Hepatocyte (in vitro differentiated cells): ENCODE measurements at regions not wholly inside any gene's neighbourhood (a gene's known extent, or its start where the extent isn't known, plus 50 kb on each side); places are given as distances from the start of the nearest gene placed in this dataset.

Experiments
- DNase-seq: peaks from one replicate; pipeline ENCODE4 v3.0.0-alpha.2; 2016; ENCODE audit warnings: low spot score
- H2AFZ ChIP-seq: fragments of 200-600 bp; sonication (generic); 2 replicates; pipeline ENCODE4 v1.6.0; 2016; ENCODE audit warnings: antibody characterized with exemption, mild to moderate bottlenecking
- H3K27ac ChIP-seq: fragments of 200-600 bp; sonication (generic); 2 replicates; pipeline ENCODE4 v1.5.1; 2016; ENCODE audit warnings: mild to moderate bottlenecking
- H3K27me3 ChIP-seq: fragments of 200-600 bp; sonication (generic); 2 replicates; pipeline ENCODE4 v1.6.1; 2016
- H3K36me3 ChIP-seq: fragments of 200-600 bp; sonication (generic); replicated peaks from 2 replicates; pipeline ENCODE4 v1.5.1; 2016; ENCODE audit warnings: low read depth; ENCODE audit not compliant: insufficient read depth
- H3K4me1 ChIP-seq: fragments of 200-600 bp; sonication (generic); 2 replicates; pipeline ENCODE4 v1.5.1; 2016; ENCODE audit warnings: mild to moderate bottlenecking, moderate library complexity; ENCODE audit not compliant: insufficient read depth
- H3K4me2 ChIP-seq: fragments of 200-600 bp; sonication (generic); 2 replicates; pipeline ENCODE4 v1.6.0; 2016
- H3K4me3 ChIP-seq: fragments of 200-600 bp; sonication (generic); 2 replicates; pipeline ENCODE4 v1.5.1; 2016; ENCODE audit warnings: mild to moderate bottlenecking
- H3K79me2 ChIP-seq: fragments of 200-600 bp; sonication (generic); 2 replicates; pipeline ENCODE4 v1.6.0; 2017; ENCODE audit warnings: mild to moderate bottlenecking
- H3K9me2 ChIP-seq: fragments of 200-600 bp; sonication (generic); replicated peaks from 2 replicates; pipeline ENCODE4 v1.6.0; 2017; ENCODE audit warnings: mild to moderate bottlenecking; ENCODE audit not compliant: insufficient read depth
- H3K9me3 ChIP-seq: fragments of 200-600 bp; sonication (generic); 2 replicates; pipeline ENCODE4 v1.5.1; 2016; ENCODE audit warnings: low read depth, mild to moderate bottlenecking
- H4K20me1 ChIP-seq: fragments of 200-600 bp; sonication (generic); 2 replicates; pipeline ENCODE4 v1.6.0; 2016; ENCODE audit warnings: mild to moderate bottlenecking; ENCODE audit not compliant: insufficient read depth, poor library complexity, severe bottlenecking
- CTCF ChIP-seq: fragments of 200-600 bp; sonication (generic); IDR thresholded peaks from 2 replicates; pipeline ENCODE4 v1.5.1; 2016; ENCODE audit warnings: antibody characterized with exemption, mild to moderate bottlenecking; ENCODE audit not compliant: poor library complexity
- EZH2 ChIP-seq: fragments of 200-600 bp; sonication (generic); IDR thresholded peaks from 2 replicates; pipeline ENCODE4 v1.6.1; 2016; ENCODE audit warnings: antibody characterized with exemption, mild to moderate bottlenecking, borderline replicate concordance
- EZH2phosphoT487 ChIP-seq: fragments of 200-600 bp; sonication (generic); IDR thresholded peaks from one replicate; pipeline ENCODE4 v1.6.1; 2018; ENCODE audit warnings: antibody characterized with exemption, mild to moderate bottlenecking, low read depth, moderate library complexity; ENCODE audit not compliant: unreplicated experiment, severe bottlenecking
- WGBS: methylation state at CpG from one replicate; pipeline ENCODE4 v1.1.6; 2016; ENCODE audit warnings: low lambda C conversion rate; ENCODE audit errors: missing lambda C conversion rate; 5-methylcytosine and 5-hydroxymethylcytosine counted together

GRCh38 chr2:180728928-180729559 lies 251.4 kb upstream of the UBE2E3 start:
- peak overlapping the region; percentile 5 for H3K4me2 ChIP-seq
- no peak overlapping the region for H2AFZ ChIP-seq
- no peak overlapping the region for H3K27ac ChIP-seq
- H3K79me2 ChIP-seq, result no peaks in the 10 kb centered on the region
- no peak overlapping the region for H3K4me3 ChIP-seq
- WGBS, result 88% methylated on average over 2 of the region's 2 CpGs
- no peaks in the 10 kb centered on the region for H3K9me2 ChIP-seq
- no peaks in the 10 kb centered on the region for H3K9me3 ChIP-seq
- TF ChIP-seq CTCF (no peak), EZH2 (no peak), EZH2phosphoT487 (no peak)
- DNase-seq, result no peak
- H3K36me3 ChIP-seq, result no peaks in the 10 kb centered on the region
- no peaks in the 10 kb centered on the region for H3K27me3 ChIP-seq
- no peaks in the 10 kb centered on the region for H4K20me1 ChIP-seq
- H3K4me1 ChIP-seq, result no peaks in the 10 kb centered on the region

GRCh38 chr2:180723712-180724111 lies 256.7 kb upstream of the UBE2E3 start:
- H3K9me2 ChIP-seq, result no peaks in the 10 kb centered on the region
- WGBS, result 91% methylated on average over 3 of the region's 3 CpGs
- H3K27me3 ChIP-seq, result no peaks in the 10 kb centered on the region
- H3K4me1 ChIP-seq, result no peaks in the 10 kb centered on the region
- DNase-seq, result no peak
- H3K4me3 ChIP-seq, result no peak overlapping the region
- no peaks in the 10 kb centered on the region for H4K20me1 ChIP-seq
- H2AFZ ChIP-seq, result no peak overlapping the region
- H3K9me3 ChIP-seq, result no peaks in the 10 kb centered on the region
- TF ChIP-seq EZH2, result no peak
- TF ChIP-seq CTCF, result no peak
- TF ChIP-seq EZH2phosphoT487, result no peak
- no peak overlapping the region for H3K27ac ChIP-seq
- H3K36me3 ChIP-seq, result no peaks in the 10 kb centered on the region
- H3K79me2 ChIP-seq, result no peaks in the 10 kb centered on the region
- no peak overlapping the region for H3K4me2 ChIP-seq

- no peak for TF ChIP-seq CTCF
- TF ChIP-seq EZH2phosphoT487, result no peak
- no peak for TF ChIP-seq EZH2
- H3K27ac ChIP-seq, result no peak overlapping the region
- no peaks in the 10 kb centered on the region for H3K27me3 ChIP-seq
- no peaks in the 10 kb centered on the region for H3K36me3 ChIP-seq
- H3K9me2 ChIP-seq, result no peaks in the 10 kb centered on the region
- WGBS, result 92% methylated on average over 2 of the region's 2 CpGs
- H3K4me3 ChIP-seq, result no peak overlapping the region
- H3K4me2 ChIP-seq, result no peak overlapping the region
- no peaks in the 10 kb centered on the region for H4K20me1 ChIP-seq
- no peak for DNase-seq
- H3K79me2 ChIP-seq, result no peaks in the 10 kb centered on the region
- no peak overlapping the region for H2AFZ ChIP-seq
- H3K9me3 ChIP-seq, result no peaks in the 10 kb centered on the region
- no peaks in the 10 kb centered on the region for H3K4me1 ChIP-seq
Measured at GRCh38 chr2:180722551-180723239, 257.7 kb upstream of the UBE2E3 start.
